ENCODE measurements at regions not wholly inside any gene's neighbourhood (a gene's known extent, or its start where the extent isn't known, plus 50 kb on each side); places are given as distances from the start of the nearest gene placed in this dataset.

DNA sequence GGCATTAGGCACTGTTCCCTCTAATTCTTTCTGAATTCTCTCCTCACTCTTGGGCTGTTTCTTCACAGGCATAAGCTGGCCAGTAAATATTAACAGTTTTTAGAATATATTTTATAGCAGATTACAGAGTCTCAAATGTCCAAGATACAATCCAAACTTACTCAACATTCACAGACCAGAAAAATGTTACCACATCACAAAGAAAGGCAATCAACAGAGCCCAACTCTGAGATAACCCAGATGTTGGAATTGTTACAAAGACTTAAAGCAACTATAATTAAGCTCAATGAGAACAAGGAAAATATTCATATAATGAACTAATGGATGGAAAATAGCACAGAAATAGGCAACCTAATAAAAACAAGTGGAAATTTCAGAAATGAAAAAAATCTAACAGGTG, 401.1 kb upstream of the RGMB start:
- TF ChIP-seq POLR2AphosphoS5 (IDR thresholded peaks at IDR 0.05; ENCODE audit: low read depth, low read length) (no peak), SIN3A (IDR thresholded peaks at IDR 0.05; ENCODE audit: borderline replicate concordance, insufficient read depth, low read length) (no peak), TAF1 (IDR thresholded peaks at IDR 0.05; ENCODE audit: borderline replicate concordance, insufficient read depth, low read length) (no peak), FOXP2 (optimal IDR thresholded peaks at IDR 0.05; ENCODE audit: borderline replicate concordance, extremely low read depth, extremely low read length, insufficient read depth) (no peak)
- TF ChIP-seq, protein P1, sequence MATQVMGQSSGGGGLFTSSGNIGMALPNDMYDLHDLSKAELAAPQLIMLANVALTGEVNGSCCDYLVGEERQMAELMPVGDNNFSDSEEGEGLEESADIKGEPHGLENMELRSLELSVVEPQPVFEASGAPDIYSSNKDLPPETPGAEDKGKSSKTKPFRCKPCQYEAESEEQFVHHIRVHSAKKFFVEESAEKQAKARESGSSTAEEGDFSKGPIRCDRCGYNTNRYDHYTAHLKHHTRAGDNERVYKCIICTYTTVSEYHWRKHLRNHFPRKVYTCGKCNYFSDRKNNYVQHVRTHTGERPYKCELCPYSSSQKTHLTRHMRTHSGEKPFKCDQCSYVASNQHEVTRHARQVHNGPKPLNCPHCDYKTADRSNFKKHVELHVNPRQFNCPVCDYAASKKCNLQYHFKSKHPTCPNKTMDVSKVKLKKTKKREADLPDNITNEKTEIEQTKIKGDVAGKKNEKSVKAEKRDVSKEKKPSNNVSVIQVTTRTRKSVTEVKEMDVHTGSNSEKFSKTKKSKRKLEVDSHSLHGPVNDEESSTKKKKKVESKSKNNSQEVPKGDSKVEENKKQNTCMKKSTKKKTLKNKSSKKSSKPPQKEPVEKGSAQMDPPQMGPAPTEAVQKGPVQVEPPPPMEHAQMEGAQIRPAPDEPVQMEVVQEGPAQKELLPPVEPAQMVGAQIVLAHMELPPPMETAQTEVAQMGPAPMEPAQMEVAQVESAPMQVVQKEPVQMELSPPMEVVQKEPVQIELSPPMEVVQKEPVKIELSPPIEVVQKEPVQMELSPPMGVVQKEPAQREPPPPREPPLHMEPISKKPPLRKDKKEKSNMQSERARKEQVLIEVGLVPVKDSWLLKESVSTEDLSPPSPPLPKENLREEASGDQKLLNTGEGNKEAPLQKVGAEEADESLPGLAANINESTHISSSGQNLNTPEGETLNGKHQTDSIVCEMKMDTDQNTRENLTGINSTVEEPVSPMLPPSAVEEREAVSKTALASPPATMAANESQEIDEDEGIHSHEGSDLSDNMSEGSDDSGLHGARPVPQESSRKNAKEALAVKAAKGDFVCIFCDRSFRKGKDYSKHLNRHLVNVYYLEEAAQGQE (IDR thresholded peaks at IDR 0.05; ENCODE audit: insufficient read depth in 1 of 2, low read depth in 2 of 2, low read length in 2 of 2) = no peak
